ENCODE measurements at regions not wholly inside any gene's neighbourhood (a gene's known extent, or its start where the extent isn't known, plus 50 kb on each side); places are given as distances from the start of the nearest gene placed in this dataset.

DNA sequence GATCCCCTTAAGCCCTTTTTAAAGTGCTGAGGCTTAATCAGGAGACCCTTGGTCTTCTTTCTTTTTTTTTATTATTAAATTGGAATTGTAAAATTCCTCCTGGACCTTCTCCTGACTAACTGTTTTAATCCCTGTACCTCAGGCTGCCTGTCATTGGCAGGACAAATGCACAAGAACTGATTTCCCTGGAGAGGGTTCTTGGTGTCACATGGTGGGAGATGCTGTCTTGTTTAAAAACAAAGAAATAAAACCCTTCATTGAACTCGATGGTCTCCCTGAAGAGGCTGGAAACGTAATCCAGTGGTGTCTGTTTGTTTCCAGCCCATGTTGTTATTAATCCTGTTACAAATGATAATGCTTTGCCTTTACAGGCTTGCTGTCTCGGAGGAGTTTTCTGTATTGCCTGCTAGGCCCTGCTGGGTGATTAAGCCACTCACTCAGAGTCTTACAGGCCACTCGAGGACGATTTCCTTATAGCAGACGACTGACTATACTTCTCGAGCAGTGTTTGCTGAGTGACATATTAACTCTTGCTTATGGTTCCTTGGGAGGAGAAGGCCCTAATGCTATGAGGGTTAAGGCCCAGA lies 100.5 kb upstream of the MGAT5 start:
- no peak for DNase-seq

DNA sequence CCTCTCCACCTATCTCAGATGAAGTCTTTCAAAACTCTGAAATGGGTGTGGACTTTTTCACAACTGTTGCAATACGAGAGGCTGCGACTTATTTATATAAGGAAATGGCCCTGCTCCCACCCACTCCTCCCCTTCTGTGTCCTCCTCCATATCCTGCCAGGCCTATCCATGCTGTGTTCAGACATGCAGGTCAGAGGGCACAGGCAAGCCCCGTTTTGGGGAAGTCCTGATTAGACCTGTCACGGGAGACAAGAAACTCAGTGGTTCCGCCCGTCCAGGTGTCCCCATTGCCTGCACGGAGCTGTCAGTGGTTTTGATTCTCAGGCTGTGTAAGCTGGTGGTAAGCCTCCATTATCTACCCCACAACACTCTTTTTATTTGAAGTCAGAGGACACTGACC lies 99.6 kb upstream of the MGAT5 start:
- DNase-seq: no peak

DNA sequence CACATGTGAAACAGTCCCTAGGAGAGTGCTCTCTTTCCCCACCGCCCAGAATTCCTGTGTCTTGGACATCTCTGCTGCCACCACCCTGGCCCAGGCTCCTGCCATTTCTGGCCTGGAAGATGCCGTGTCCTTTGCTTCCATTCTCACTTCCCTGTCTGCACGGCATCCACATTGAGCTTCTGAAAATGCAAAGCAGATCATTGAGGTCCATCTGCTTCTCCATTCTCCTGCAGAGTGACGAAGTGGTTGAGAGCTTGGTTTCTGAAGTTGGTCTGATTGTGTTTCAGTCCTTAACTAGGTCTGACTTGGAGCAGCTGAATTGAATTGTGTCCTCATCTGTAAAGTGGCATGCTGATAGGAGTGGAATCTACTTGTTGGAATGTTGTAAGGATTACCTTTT lies 98.7 kb upstream of the MGAT5 start:
- no peak for DNase-seq

DNA sequence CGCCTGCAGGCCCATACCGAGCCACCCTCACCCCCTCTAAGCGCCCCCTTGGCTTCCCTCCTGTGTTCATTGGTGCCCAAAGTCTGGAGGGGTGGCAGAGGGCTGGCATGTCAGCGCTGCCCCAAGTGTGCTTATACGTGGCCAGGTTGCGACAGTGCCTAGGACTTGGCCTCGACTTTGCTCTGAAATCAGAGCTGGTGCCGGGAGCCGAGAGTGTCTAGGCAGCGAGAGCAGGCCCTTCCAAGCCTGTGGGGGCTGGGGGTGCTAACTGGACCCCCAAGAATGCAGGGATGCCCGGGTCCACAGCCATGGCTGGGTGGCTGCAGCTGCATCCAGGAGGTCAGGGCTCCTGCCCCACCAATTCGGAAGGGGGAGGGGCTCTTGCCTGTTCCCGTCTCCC lies 95.6 kb upstream of the MGAT5 start:
- no peak for DNase-seq

DNA sequence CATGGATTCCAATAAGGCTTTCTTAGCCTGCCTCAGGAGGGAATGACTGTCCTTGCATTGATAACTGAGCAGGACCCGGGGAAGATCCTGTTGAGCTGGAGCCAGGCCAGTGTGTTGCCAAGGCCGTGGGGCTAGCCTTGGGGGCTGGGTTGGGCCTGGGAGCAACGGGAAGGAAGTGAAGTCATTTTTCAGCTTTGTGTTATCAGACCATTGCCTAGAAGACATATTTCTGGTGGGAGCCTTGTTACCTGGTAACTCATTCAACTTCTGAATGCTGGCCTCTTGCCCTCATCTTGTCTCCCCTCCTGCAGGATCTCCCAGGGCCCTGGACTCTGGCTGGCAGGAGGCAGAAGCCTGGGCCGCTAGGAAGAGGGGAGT lies 92.7 kb upstream of the MGAT5 start:
- no peak for DNase-seq

DNA sequence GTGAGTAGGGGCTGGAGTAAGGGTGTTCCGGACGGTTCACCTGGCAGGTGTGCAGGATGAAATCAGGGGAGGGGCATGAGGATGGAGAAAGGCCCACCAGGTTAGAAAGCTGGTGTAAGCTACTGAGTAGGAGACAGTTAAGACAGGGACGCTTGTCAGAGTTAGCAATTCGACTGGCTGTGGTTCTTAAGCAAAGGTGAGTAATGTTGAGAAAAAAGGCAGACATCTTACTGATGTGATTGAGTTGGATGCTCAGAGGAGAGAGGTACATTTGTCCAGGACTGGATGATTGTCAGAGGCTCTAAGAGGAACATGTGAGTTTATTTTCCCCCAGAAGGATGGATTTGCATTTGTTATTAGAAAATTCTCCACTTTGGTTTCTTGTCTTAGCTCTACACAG lies 90.5 kb upstream of the MGAT5 start:
- no peak for DNase-seq

DNA sequence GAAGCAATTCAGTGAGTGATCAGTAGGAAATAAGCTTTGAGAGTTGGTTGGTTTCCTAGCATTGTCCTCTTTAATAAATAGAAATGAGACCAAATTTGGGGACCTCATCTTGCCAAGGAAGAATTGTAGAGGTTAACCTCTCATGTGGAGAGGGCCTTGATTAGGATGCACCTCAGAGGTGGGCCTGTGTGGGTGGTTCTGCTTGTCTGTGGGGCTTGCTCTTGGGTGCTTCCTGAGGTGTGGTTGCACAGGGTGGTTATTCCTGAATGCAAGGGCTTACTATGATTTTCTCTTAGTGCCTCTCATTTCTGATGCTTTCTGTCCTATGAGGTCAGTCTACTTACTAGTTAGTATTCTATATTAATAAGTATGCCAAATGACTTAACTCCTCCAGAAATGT lies 89.6 kb upstream of the MGAT5 start:
- no peak for DNase-seq

DNA sequence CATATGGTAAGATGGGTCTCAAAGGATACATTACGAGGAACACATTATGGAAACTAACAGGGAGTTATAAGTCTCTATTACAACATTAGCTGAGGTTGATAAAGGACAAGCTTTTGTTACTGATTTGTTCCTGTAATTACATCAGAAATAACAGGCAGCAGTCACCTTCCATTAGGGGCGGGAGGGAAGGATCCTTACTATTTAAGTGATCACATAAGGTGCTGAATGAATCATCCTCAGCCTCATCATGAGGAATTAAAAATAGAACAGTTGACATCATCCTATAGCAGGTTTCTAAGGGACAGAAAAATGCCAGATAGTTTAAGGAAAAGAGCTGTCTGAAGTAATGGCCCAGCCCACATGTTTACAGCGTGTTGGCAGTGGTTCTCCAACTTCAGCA lies 86.9 kb upstream of the MGAT5 start:
- no peak for DNase-seq

DNA sequence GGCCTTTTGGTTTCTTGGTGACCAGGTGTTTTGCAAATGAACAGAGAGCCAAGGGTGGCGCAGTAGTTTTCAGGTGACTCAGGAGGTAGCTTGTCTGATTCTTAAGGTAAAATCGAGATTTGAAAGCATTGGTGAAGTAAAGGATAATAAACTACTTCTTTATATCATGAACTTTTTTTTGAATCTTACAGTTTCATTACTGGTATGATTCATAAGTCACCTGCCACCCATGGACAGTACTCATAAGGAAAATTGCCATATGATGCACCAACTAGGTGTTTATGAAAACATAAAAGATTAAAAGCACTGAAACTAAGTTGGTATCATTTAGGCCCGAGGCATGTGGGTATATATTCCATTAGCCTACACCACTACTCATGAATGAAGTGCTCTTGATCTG lies 84.1 kb upstream of the MGAT5 start:
- peak; percentile 49 for DNase-seq

DNA sequence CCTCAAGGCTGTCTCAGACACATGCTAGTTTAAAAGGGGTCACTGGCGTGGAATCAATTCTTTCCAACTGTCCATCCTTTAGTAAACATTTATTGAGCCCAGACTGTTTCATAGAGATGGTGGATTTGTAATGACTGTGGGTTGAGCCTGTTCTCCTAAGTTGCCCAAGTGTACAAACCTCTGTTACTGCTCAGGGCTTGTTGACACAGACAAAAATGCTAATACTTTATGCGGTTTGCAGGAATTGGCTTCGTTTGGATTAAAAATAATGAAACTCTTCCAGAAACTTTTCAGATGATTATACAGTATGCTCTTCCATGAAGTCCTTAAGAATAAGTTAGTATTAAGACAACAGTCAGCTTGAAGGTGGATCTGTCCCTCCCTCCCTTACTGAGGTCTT lies 83.6 kb upstream of the MGAT5 start:
- no peak for DNase-seq

DNA sequence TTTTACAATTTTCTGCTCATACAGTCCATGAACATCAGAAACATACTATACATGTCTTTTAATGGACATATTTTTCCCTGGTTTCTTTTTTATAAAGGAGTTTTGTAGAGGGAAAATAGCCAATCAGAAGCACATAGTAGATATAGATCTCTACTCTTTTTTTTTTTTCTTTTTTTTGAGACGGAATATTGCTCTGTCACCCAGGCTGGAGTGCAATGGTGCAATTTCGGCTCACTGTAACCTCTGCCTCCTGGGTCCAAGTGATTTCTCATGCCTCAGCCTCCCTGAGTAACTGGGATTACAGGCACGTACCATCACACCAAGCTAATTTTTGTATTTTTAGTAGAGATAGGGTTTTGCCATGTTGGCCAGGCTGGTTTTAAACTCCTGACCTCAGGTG lies 83.2 kb upstream of the MGAT5 start:
- DNase-seq: no peak

DNA sequence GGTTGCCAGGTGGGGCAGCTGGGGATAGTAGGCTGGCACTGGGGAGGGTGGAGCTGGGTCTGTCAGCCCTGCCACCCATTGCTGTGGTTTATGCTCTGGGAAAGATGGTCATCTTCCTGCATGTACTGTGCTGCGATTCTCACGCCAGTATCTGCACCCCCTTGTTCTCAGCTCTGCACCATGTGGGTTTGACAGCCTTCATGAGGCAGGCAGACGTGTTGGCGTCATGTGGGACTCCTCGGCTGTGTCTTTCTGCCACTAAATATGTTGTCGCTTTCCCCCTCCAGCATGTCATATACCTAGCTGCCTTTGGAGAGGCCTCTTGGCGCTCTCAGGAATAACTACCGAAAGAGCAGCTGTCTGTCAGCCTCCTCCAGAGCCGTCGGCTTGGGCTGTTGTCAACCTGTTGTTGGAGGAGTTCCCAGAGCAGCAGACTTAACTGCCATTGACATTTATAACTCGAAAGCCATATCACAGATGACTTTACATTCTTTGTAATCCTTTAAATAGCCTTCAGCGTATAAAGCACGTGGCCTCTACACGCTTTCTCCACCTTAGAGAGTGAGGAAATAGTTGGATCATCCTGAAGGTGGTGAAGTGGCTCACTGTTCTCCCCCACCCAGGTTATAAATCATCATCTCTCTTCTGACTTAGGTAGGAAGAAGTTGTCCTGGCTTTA lies 80.4 kb upstream of the MGAT5 start:
- DNase-seq: no peak

DNA sequence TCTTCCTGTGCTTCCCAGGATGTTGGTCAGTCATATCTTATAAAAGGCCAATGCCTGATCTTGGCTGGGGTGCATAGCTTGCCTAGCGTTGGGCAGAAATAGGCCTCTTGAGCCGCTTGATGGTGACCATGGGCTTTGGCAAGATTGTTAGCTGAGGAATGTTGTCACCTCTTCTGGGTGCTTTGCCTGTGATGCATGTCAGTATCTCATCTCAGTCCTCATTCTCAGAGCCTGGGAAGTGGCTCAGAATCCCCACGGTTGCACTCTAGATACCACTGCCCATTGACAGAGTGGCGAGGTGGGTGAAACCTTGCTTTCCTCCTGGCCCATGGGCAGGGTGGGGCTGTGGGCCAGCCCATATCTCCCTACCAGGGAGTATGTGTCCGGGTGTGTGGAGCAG lies 79.2 kb upstream of the MGAT5 start:
- DNase-seq: no peak

DNA sequence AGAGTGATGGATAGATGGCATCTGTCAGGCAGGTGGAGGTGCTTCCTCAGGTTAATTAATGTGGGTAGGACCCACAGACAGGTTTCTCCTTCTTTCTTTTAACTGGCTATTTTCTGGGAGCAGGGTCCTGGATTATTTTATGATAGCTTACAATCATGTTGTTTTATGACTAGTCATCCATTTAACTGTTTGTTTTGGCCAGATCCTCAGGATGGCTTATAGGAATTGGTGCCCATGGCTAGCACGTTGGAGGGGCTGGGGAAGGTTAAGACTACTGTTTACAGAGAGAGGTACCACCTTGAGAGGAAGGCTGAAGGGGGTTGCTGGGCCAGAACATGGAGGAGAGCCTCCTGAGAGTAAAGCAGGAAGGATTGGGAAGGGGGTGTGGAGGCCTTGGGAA lies 78.0 kb upstream of the MGAT5 start:
- DNase-seq: no peak

DNA sequence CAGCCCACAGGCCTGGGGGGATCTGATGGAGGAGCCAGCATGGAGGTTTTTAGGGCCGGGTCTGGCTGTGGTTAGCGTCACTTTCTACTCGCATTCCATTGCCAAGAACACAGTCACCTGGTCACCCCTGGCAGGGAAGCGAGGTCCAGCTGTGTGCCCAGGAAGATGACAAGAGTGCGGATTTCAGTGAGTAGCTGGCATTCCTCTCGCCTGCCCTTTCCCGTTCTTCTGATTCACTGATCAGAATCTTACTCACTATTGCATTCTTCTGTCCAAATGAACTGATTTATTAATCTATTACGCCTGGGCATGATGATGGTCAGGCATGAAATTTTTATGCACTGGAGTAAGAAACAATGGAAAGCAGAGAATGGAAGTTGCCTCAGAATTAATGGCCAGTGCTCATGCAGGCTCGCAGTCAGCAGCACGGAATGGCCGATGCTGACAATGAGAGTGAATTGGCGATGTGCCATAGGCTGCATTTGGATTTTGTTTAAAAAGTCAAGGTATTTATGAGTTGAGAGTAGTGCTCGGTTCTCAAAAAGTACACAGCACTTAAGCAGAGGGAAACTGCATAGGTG lies 76.4 kb upstream of the MGAT5 start:
- no peak for DNase-seq

DNA sequence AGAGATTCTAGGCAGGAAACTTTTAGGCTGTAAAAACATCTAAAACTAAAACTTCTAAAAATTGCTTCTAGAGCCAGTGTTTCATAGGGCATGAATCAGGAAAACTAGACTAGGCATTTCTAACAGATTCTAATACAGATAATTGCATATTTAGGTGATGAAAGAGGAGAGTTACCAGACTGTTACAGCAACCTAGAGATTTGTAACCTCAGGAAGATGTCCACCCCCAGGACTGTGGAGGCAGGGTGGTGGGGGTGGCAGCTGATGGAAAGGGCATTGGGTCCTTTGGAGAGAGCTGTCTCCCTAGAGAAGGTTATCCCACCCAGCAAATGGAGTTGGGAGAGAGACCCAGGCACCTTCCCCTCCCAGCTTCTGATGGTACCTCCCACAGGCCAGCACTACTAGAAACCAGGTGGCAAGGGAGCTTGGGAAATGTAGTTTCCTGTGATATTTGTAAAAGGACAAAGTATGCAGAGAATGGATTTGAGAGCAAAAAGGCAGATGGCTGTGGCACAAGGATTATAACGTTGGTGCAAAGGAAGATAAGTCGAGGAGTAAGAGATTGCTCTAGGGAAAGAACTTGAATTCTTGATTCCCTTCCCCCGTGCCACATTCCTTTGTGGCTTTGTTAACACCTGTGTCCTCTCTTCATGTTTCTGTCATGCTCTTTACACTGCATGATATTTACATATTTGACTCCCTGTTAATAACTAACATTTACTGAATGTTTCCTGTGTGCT lies 75.6 kb upstream of the MGAT5 start:
- DNase-seq: no peak

DNA sequence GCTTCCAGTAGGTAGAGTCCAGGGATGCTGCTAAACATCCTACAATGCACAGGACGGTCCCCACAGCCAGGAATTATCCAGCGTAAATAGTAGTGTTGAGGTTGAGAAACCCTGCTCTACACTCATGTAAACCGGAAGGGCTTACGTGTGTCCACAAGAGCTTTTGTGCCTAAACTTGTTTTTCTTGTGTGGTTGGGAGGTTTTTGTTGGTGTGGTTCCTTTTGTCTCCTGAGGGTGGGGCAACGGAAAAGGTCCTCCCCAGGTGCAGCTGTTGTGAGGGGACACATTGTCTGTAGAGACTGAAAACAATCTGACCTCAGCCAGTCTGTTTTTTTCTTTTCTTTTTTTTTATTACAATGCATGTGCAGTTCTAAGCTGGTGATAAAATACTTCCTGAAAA lies 72.7 kb upstream of the MGAT5 start:
- peak; percentile 25 for DNase-seq

DNA sequence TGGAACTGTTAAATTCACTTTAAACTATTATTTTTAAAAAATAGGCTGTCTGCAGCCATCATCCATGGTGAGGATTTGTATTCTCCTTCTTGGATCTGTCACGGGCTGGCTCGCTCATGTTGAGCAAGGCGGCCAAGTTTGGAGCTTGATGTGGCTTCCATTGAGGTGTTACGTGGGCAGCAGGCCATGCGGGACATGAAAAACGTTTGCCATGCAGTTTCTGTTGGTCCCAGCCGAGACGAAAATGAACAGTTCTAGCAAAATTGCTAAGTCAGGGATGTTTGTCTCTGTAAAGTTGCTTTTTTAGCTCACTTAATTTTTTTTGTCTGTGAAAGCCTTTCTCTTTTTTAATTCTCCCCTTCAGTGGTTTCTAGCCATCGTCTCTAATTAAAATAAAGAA lies 70.2 kb upstream of the MGAT5 start:
- no peak for DNase-seq

DNA sequence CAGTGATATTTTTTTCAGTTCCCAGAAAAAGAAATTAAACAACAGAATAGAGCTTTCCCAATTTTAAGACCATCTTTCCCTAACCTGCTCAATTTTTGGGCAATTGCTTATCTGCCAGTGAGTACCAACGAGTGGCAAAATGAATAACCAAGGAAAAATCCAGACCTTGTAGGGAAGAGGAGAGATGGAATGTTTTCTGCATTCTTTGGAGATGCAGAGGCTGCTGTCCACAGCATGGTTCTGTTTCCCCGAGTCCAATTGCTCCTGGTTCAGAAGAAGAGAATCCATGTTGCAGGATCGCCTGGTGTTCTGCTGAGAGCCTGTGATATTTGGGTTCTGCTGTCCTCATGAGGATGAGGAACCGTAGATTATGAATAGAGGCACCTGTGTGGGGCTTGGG lies 68.2 kb upstream of the MGAT5 start:
- DNase-seq: no peak

DNA sequence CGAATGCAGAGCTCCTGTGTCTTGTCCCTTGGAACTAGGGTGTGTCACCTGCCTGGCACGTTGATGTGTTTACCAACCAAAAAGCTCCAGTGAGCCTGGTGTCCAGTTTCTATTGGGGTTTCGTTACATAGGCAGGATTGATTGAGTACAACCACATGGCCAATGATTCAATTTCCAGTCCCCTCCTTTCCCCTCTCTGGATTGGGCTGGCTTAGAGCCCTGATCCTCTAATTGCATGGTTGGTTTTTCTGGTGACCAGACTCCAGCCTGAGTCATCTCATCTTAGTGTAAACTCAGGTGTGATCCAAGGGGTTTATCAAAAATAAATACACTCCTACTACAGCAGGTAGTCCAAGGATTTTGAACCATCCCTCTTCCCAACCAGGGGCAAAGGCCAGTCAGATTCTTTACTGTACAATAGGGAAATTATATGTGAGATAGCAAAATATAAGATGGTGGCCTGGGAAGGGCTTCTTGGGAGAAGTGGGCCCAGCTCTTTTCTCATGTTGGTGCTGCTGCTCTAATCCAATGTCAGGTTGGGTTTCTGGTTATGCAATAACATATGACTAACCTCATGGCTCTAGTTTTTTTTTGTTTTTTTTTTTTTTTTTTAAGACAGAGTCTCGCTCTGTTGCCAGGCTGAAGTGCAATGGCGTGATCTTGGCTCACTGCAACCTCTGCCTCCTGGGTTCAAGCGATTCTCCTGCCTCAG lies 64.7 kb upstream of the MGAT5 start:
- no peak for DNase-seq

DNA sequence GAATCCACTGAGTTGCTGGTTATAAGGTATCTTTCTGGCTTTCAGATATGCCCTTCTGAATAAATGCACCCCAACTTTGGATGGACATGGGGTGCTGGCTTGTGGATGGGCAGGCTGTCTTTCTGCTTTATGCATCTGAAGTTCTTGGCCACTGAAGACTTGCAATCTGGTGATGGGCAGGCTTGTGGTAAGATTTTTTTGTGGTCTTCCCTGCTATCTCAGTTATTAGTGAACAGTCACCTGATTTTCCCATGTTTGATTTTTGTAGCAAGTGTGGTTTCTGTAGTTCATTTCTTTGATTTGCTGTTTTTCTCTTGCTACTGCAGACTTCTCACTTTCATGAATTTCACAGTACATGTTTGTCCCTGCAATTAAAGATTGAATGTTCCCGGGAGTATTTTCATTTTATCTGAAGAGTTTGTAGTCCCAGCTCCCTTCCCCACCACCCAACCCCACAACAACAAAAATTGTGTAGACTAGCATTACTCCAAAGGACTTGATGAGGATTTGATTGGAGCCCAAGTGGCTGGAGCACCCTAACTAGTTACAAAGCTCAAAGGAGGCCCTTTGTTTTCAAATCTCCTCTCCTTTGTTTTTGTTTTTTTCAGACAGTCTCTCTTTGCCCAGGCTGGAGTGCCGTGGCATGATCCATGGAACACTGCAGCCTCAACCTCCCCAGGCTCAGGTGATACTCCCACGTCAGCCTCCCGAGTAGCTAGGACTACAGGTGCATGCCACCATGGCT lies 63.6 kb upstream of the MGAT5 start:
- DNase-seq: no peak

DNA sequence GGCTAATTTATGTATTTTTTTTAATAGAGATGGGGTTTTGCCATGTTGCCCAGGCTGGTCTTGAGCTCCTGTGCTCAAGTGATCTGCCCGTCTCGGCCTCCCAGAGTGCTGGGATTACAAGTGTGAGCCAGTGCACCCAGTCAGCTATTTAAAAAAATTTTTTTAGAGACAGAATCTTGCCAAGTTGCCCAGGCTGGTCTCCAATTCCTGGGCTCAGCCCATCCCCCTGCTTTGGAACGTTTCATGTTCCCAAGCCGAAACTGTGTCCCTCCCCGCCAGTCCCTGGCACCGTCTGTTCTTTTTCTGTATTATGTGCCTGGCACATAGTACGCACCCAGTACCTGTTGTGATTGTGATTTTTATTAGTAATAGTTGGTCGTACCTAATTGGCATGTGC lies 63.1 kb upstream of the MGAT5 start:
- DNase-seq: no peak

DNA sequence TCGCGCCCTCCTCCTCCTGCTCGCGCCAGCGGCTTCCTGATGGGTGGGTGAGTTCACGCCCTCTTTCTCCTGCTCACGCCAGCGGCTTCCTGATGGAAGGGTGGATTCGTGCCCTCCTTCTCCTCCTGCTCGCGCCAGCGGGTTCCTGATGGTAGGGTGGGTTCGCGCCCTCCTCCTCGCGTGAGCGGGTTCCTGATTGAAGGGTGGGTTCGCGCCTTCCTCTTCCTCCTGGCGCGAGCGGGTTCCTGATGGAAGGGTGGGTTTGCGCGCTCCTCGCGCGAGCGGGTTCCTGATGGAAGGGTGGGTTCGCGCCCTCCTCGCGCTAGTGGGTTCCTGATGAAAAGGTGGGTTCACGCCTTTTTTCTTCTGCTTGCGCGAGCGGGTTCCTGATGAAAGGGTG lies 62.0 kb upstream of the MGAT5 start:
- DNase-seq: no peak
